Upper lobe of left lung (tissue), 4 donors: ENCODE measurements at regions not wholly inside any gene's neighbourhood (a gene's known extent, or its start where the extent isn't known, plus 50 kb on each side); places are given as distances from the start of the nearest gene placed in this dataset.

ENCODE experiments used
- EP300 ChIP-seq, 4 donors: sonication (generic); formaldehyde crosslinking; IDR thresholded peaks; one replicate each; pipeline ENCODE4 v1.5.1; 2017; ENCODE audit warnings: antibody characterized with exemption in 4 of 4, control low read depth in 2 of 4
- POLR2A ChIP-seq, 4 donors: fragments of 450-650 bp; IDR thresholded peaks; one replicate each; pipeline ENCODE4 v1.5.1; 2016 to 2017; ENCODE audit warnings: antibody characterized with exemption in 4 of 4, mild to moderate bottlenecking in 2 of 4
- POLR2AphosphoS5 ChIP-seq, 2 donors: sonication (generic); formaldehyde crosslinking; IDR thresholded peaks; one replicate each; pipeline ENCODE4 v1.5.1; 2017; ENCODE audit warnings: antibody characterized with exemption in 2 of 2
- TF ChIP-seq, protein P1 (sequence below), 6 experiments: fragments of 450-650 bp in 4 of 6; fragments of 200-600 bp in 2 of 6; sonication (generic) in 2 of 6; IDR thresholded peaks; one replicate each; pipeline ENCODE4 v1.5.1; 2016 to 2019; ENCODE audit warnings: antibody characterized with exemption in 6 of 6

GRCh38 chr9:88892724-88893123, 98.5 kb upstream of the S1PR3 start:
- TF ChIP-seq POLR2A (IDR thresholded peaks at IDR 0.05) (no peak), POLR2AphosphoS5 (IDR thresholded peaks at IDR 0.05) (no peak), EP300 (IDR thresholded peaks at IDR 0.05) (no peak)
- TF ChIP-seq, protein P1, sequence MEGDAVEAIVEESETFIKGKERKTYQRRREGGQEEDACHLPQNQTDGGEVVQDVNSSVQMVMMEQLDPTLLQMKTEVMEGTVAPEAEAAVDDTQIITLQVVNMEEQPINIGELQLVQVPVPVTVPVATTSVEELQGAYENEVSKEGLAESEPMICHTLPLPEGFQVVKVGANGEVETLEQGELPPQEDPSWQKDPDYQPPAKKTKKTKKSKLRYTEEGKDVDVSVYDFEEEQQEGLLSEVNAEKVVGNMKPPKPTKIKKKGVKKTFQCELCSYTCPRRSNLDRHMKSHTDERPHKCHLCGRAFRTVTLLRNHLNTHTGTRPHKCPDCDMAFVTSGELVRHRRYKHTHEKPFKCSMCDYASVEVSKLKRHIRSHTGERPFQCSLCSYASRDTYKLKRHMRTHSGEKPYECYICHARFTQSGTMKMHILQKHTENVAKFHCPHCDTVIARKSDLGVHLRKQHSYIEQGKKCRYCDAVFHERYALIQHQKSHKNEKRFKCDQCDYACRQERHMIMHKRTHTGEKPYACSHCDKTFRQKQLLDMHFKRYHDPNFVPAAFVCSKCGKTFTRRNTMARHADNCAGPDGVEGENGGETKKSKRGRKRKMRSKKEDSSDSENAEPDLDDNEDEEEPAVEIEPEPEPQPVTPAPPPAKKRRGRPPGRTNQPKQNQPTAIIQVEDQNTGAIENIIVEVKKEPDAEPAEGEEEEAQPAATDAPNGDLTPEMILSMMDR (IDR thresholded peaks at IDR 0.05): no peak
